A673 (cell line): ENCODE measurements at regions not wholly inside any gene's neighbourhood (a gene's known extent, or its start where the extent isn't known, plus 50 kb on each side); places are given as distances from the start of the nearest gene placed in this dataset.

ENCODE experiments used
- BruUV-seq: library from RNA; stranded (reverse); fragments of 400-500 nt; replicated peaks from 2 replicates; lab custom pipeline; 2021; lab: Mats Ljungman, UMichigan
- CTCF ChIA-PET: fragments of 300-600 bp; sonication (Branson Sonifier 250); formaldehyde crosslinking; loops from one replicate; lab custom pipeline; 2022; ENCODE audit warnings: antibody characterized with exemption; lab: Charles Lee
- POLR2A ChIA-PET: fragments of 300-600 bp; sonication (Branson Sonifier 250); formaldehyde crosslinking; loops from one replicate; lab custom pipeline; 2022; ENCODE audit warnings: antibody characterized with exemption; ENCODE audit not compliant: low non-redundant PET; lab: Charles Lee
- DNase-seq: peaks from one replicate; pipeline ENCODE4 v3.0.0-alpha.2; 2015; ENCODE audit warnings: low spot score
- H3K27ac ChIP-seq: fragments of 200-600 bp; sonication (generic); 2 replicates; pipeline ENCODE4 v1.5.1; 2016; ENCODE audit warnings: mixed run types, low read depth, mild to moderate bottlenecking, mixed read lengths, antibody characterized with exemption, low read length; ENCODE audit not compliant: poor library complexity, severe bottlenecking
- H3K27me3 ChIP-seq: fragments of 200-600 bp; sonication (generic); replicated peaks from 2 replicates; pipeline ENCODE4 v1.6.1; 2017; ENCODE audit warnings: mixed run types, low read depth, mild to moderate bottlenecking, mixed read lengths, antibody characterized with exemption, low read length; ENCODE audit not compliant: insufficient read depth, poor library complexity
- H3K36me3 ChIP-seq: fragments of 200-600 bp; sonication (generic); 2 replicates; pipeline ENCODE4 v1.6.1; 2016; ENCODE audit warnings: mixed run types, mild to moderate bottlenecking, mixed read lengths, antibody characterized with exemption, low read length; ENCODE audit not compliant: insufficient read depth, poor library complexity, severe bottlenecking
- H3K4me1 ChIP-seq: fragments of 200-600 bp; sonication (generic); 2 replicates; pipeline ENCODE4 v1.6.1; 2017; ENCODE audit warnings: mixed run types, mild to moderate bottlenecking, mixed read lengths, antibody characterized with exemption, low read length; ENCODE audit not compliant: insufficient read depth, poor library complexity, severe bottlenecking
- H3K4me3 ChIP-seq: fragments of 200-600 bp; sonication (generic); 2 replicates; pipeline ENCODE4 v1.5.1; 2016; ENCODE audit warnings: low read depth, mixed run types, mild to moderate bottlenecking, mixed read lengths, low read length; ENCODE audit not compliant: poor library complexity, severe bottlenecking
- H3K9me3 ChIP-seq: fragments of 200-600 bp; sonication (generic); 2 replicates; pipeline ENCODE4 v1.6.1; 2016; ENCODE audit warnings: mixed run types, low read depth, mild to moderate bottlenecking, mixed read lengths, antibody characterized with exemption, low read length; ENCODE audit not compliant: poor library complexity, severe bottlenecking
- CTCF ChIP-seq: fragments of 300-800, 200-600 bp; sonication (generic); conservative IDR thresholded peaks from 2 replicates; pipeline ENCODE4 v1.5.1; 2017; ENCODE audit warnings: low read depth, mild to moderate bottlenecking, antibody characterized with exemption, low read length, moderate library complexity, mixed read lengths
- EZH2 ChIP-seq: fragments of 200-600 bp; sonication (generic); IDR thresholded peaks from 2 replicates; pipeline ENCODE4 v1.6.1; 2017; ENCODE audit warnings: borderline replicate concordance, low read depth, mild to moderate bottlenecking, mixed read lengths, antibody characterized with exemption, low read length; ENCODE audit not compliant: poor library complexity, severe bottlenecking
- intact Hi-C: fragments of 100-400 bp; cut with micrococcal nuclease; formaldehyde crosslinking; loops from one replicate; pipeline ENCODE4 v1.10.0; 2022; ENCODE audit not compliant: unreplicated experiment

- Histone ChIP-seq H3K4me3 (no peak overlapping the region), H3K9me3 (no peaks in the 10 kb centered on the region), H3K27ac (no peak overlapping the region), H3K4me1 (no peaks in the 10 kb centered on the region), H3K36me3 (no peaks in the 10 kb centered on the region), H3K27me3 (no peaks in the 10 kb centered on the region)
- no TSS peak for BruUV-seq
- TF ChIP-seq CTCF (peak; percentile 84), EZH2 (no peak)
- intact Hi-C loops = loop anchor here (2.0 to 10.0 kb wide), 4 partner anchors 146 to 757 kb away; no protein-coding TSS in a partner anchor
- CTCF ChIA-PET = interaction anchor here (0.5 to 1.1 kb wide), 6 partner anchors 16 to 758 kb away, joined by 3 to 7 read pairs (median 4); no protein-coding TSS in a partner anchor
- peak; percentile 74 for DNase-seq
- POLR2A ChIA-PET = no interaction called here
These were observed 108.2 kb upstream of the GMDS start for GRCh38 chr6:2353412-2354137.

DNA sequence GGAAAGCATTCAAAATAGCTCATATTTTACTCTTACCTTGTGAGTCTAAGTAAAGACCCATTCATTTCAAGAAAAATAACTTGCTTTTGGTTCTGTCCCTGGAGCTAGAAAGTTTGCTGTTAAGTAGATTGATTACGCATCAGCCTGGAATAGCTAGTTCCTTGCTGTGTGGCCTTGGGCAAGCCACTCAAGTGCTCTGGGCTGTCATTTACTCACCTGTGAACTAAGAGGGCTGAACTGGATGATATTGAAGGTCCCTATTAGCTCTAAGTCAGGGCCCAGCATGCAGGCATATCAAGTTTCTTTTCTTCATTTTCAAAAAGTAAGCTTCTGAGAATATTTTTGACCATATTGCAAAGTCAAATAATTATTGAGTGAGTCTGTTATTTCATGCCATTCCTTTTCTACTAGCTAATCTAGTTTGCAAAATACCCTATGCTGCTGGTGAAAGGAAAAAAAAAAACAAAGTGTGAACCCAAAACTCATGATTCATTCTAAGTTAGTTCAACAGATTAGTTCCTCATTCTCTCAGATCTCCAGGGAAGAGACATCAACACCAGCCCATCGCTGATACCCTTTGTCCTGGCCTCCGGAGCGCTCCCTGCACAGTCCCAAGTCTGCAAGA is 106.5 kb upstream of the GMDS start:
- DNase-seq = no peak
- no peak overlapping the region for H3K27ac ChIP-seq
- TF ChIP-seq EZH2 (no peak), CTCF (no peak)
- H3K27me3 ChIP-seq = no peaks in the 10 kb centered on the region
- no peaks in the 10 kb centered on the region for H3K4me1 ChIP-seq
- ChIA-PET CTCF (interaction anchor here (0.7 kb wide), 1 partner anchor 359 kb away, joined by 3 read pairs; no protein-coding TSS in a partner anchor), POLR2A (no interaction called here)
- no peaks in the 10 kb centered on the region for H3K36me3 ChIP-seq
- no peaks in the 10 kb centered on the region for H3K9me3 ChIP-seq
- intact Hi-C loops = loop anchor here (5.0 to 10.0 kb wide), 2 partner anchors 145 to 237 kb away; no protein-coding TSS in a partner anchor
- BruUV-seq = no TSS peak
- H3K4me3 ChIP-seq = no peak overlapping the region

DNA sequence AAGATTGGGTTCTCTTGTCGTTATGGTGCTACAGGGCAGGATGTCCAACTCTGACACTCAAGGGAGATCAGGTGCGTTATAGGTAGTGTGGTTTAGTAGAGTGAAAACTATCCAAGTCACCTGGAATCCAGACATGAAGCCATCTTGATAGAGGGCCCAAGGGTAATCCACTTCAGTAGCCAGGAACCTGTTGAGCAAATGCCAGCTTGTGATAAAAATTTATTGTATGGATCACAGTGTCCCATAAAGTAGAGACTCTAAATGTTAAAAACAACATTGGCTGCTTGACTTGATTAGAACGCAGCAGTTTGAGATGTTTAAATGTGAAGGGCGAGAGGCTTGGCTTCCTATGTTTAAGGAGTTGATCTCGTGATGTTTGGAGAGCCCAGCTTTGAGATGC is 105.7 kb upstream of the GMDS start:
- H3K27me3 ChIP-seq = no peaks in the 10 kb centered on the region
- TF ChIP-seq EZH2 (no peak), CTCF (no peak)
- DNase-seq = no peak
- no peak overlapping the region for H3K27ac ChIP-seq
- no peaks in the 10 kb centered on the region for H3K9me3 ChIP-seq
- H3K36me3 ChIP-seq = no peaks in the 10 kb centered on the region
- H3K4me3 ChIP-seq = no peak overlapping the region
- H3K4me1 ChIP-seq = no peaks in the 10 kb centered on the region
- ChIA-PET CTCF (no interaction called here), POLR2A (no interaction called here)
- BruUV-seq = no TSS peak
- intact Hi-C loops = loop anchor here (5.0 to 10.0 kb wide), 2 partner anchors 144 to 236 kb away; no protein-coding TSS in a partner anchor
